ENCODE measurements at regions not wholly inside any gene's neighbourhood (a gene's known extent, or its start where the extent isn't known, plus 50 kb on each side); places are given as distances from the start of the nearest gene placed in this dataset.

DNA sequence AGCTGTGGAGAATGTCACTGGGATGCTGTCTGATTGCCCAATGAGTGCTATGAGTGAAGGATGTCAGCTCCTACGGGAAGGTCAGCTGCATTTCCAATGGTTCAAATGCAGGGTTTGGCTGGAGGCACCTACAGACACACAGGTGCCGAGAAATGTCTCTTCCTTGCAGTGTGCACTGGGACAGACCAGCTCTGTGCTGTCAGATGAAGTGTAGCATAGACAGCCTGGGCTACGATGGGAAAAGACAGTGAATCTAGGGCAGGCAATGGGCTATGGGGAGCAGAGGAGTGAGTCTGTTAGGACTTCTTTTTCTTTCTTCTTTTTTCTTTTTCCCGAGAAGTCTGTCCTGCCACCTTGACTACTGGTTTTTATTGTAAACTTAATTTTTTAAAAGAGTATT is 223.1 kb upstream of the EOMES start:
- ATAC-seq = no peak

DNA sequence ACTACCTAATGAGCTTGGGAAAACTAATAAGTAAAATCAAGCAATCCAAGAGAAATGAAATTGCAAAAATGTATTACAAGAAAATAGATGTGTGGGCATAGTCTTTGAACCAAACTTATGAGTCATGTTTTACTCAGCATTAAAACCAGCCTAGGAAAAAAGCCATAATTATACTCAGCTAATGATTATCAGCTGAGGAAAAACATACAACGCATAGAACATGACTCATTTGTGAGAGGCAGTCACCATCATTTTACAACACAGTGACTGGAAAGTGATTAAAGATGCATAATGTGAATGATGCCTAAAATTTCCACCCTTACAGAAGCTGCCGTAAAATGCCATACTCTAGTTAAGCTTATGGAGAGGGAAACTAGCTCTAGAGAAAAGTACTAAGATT is 238.0 kb upstream of the EOMES start:
- peak; percentile 79 for ATAC-seq

DNA sequence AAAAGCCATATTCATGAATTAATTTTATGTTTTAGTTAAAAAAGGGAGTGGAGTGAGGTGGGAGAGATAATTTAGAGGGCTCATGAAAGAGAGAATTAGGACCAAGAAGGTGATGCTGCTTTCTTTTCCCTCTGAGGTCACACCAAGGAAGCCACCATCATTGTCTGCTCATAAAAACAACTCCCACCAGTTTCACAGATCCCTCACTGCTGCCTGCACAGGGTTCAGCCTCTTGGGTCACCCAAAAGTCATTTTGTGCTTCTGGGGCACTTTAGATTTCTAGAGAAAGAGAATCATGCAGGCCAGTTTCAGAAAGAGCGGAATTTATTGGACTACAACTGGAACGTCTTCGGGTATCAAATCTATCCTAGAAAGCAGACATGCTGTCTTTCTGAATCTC is 241.4 kb upstream of the EOMES start:
- no peak for ATAC-seq

DNA sequence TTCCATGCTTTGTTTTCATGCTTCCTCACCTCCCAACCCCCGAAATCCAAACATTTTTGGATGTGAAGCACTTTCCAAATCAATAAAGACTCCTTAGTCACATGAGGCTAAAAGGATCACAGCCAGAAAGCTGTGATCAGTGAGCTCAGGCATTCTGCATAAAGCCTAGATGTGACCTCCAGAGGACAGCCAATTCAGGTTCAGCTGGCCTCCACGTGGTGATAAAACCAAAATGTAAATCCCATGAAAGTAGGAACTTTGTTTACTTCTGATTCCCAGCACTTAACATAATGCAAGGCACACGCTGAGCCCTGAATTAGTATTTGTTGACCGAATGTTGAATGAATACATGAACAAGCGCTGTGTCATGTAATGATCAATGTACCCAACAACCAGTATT is 249.5 kb upstream of the EOMES start:
- no peak for ATAC-seq

GRCh38 chr3:27976933-27977332 is 254.8 kb upstream of the EOMES start:
- ATAC-seq = peak; percentile 93

GRCh38 chr3:27978440-27978839 is 256.3 kb upstream of the EOMES start:
- ATAC-seq = no peak

DNA sequence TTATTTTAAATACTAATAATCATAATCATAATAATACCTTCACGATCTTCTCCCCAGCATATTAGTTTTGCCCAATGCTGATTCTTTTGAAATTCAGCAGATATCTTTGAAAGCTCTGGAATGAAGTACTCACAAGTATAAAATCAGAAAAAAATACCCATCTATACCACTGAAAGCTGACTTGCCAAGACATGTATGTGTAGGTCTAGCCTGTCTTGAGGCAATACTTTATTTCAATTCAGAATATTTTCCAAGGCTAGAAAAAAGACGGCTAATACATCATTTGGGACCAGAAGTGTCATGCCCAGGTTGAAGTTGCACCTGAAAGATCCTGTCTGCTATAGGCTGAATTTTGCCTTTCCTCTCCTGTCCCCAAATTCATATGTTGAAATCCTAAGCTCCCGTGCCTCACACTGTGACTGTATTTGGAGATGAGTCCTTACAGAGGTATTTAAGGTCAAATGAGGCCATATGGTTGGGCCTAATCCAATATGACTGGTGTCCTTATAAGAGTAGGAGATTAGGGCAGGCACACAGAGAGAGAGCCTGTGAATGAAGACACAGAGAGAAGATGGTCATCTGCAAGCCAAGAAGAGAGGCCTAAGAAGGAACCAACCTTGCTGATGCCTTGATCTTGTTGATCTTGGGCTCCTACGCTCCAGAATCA is 255.9 kb upstream of the CMC1 start:
- ATAC-seq = peak; percentile 54

- no peak for ATAC-seq
Measured at GRCh38 chr3:27986234-27986879, 255.1 kb upstream of the CMC1 start.

- no peak for ATAC-seq
Measured at GRCh38 chr3:27990324-27990723, 251.1 kb upstream of the CMC1 start.

- ATAC-seq = peak; percentile 86
Measured at GRCh38 chr3:27990837-27991236, 250.6 kb upstream of the CMC1 start.

- ATAC-seq = no peak
Measured at GRCh38 chr3:27993051-27993450, 248.4 kb upstream of the CMC1 start.

DNA sequence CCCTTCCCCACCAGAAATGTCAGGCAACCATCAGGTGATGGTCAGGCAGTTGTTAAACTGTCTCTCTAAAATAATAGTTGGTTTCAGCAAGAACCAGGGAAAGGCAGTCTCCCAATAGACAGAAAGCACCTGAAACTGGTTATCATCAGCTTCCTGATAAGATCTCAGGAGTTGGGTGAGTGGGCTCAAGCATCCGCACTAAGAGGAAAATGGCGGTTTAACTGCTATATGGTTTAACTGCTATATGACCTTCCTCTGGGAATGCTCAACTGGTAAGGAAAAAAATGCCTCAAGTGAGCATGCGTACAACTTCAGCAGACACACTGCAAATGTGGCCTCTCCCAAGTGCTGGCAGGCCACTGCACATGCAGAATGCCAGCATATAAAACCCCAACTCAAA is 240.8 kb upstream of the CMC1 start:
- ATAC-seq = no peak

DNA sequence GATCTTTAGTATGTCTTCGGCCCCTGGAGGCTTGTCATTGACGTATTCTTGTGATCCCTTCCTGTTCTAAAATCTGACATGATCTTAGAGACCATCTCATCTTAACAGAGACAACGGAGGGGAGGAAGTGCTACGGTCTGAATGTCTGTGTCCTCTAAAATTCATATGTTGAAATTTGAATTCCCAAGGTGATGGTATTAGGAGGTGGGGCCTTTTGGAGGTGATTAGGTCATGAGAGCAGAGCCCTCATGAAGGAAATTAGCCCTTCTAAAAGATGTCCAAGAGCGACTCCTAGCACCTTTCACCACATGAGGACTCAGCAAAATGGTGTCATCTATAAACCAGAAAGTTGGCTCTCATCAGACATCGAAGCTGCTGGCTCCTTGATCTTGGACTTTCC is 233.2 kb upstream of the CMC1 start:
- no peak for ATAC-seq

GRCh38 chr3:28012830-28013229 is 228.6 kb upstream of the CMC1 start:
- ATAC-seq = no peak

DNA sequence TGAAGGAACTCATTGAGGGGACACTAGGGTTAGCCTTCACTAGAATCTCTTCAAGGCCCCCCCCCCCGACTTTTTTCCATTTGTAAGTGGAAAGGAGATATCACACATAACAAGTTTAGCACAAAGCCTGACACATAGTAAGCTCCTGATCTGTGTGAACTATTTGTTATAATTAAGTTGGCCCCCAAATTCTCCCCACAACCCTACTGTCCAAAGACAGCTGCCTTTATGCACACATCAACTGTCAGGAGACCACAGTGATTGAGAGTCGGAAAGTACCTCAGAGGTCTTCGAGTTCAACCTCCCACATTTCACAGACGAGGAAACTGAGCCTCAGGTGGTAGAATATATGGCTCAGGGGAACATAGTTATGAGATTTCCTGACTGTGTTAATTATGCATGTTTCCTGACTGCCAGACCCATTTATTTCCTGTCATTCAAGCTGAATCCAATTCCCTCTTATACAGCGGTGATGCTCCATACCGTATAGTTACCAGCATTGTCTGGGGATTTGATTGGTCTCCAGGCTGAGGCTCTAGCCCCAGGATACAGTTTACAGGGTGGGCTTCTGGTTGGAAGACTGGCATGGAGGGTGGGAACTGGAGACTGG is 227.4 kb upstream of the CMC1 start:
- no peak for ATAC-seq

DNA sequence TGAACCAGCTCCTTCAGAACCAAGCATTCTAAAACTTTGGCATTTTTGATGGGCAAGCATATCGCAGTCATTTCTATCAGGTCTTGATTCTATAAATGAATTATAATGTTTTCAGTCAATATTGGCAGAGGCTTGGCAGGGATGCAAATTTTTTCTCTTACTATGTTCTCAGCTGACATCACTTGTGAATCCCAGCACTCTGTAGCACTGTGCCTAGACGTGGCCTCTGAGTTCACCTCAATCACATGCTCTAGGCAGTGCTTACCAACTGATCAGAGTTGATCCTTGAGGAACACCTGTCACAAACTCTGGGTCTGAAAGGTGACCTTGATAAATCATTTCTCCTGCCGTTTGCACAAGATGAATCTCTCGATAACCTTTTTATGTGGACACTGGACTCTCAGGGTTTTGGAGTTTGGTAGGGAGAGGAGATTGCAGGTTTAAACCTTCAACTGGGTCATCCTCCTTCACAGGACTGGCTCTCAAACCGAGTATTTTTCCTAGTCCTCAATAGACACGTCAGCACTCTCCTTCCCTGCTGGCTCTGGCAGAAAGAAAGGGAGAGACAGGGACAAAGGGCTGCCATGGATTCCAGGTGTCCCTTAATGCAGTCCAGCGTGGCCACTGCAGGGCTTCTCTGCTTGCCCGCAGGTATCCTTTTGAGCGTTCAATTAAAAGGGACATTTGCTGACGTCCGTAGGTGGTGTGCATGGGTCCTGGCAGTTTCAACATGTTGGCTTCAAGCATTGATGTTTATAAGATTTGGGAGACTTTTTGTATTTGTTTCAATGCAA is 222.3 kb upstream of the CMC1 start:
- no peak for ATAC-seq

DNA sequence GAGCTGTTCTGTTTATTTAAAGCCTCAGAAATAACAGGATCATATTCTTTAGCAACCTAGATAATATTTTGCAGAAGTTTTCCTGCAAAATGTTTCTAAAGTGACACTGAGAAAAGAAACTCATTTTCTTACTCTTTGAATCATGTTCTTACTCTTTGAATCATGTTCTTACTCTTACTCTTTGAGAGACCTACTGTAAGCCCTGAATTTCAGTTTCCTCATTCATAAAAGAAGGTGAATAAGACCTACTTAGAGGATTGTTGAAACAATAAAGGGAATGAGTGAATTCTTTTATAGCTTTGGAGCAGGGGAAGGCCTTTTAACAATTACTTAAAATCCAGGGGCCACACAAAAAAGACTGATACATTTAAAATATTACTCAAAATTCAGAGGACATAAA is 221.7 kb upstream of the CMC1 start:
- no peak for ATAC-seq

- ATAC-seq = peak; percentile 81
Measured at GRCh38 chr3:28022916-28023315, 218.5 kb upstream of the CMC1 start.

DNA sequence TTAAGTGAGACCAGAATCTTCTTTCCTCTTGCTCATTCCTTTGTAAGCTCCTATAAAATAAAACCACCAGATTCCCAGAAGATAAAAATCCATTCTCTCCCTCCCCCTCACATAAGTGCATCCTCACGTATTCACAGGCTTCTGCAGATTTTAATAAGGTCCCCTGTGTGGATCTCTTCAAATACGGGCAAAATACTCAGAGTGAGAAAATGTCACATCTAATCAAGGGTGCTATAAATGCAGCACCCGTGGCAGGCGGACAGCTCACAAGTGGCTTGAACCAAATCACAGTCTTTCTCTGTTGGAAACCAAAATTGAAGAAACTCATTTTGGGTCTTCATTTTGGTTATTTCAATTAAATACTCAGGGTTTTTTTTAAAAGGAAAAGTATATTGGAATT is 212.9 kb upstream of the CMC1 start:
- no peak for ATAC-seq

- no peak for ATAC-seq
Measured at GRCh38 chr3:28033059-28033784, 208.2 kb upstream of the CMC1 start.

DNA sequence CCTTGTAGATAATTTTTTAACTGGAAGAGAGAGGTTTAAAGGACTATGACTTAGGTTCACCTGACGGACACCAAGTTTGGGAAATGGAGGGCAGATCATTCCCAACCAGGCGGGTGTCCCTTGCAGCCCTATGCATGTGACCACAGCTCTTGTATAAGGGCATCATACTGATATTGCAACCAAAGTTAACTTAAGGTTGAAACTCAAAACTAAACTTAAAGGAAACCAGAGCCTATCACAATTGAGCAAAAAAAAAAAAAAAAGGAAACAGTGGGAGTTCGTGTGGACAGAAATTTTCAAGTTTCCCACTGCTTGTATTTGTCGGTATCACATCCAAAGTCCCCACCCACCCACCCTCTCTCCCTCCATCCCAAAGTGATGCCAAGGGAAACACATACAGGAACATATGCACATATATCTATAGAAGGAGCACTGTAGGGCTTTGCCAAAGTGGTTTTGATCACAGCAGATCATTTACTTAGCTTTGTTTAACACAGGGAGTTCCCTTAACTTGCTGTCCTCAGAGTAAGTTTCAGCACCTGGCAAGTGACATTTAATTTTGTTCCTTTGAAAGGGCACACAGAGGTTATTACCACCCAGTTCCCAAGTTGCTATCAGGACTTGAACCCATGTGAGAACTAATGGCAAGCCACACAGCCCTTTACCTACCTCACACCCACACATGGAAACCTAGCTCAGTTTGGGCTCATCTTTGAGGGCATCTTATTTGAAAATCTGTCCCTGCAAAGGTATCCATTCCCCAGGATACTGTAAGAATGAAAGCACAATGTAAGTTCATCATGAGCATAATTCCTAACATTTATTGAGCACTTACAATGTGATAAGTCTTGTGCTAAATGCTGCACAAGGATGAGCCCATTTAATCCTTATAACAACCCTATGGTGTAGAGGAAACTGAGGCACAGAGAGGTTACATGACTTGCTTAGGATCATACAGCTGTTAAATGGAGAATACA is 204.5 kb upstream of the CMC1 start:
- no peak for ATAC-seq

DNA sequence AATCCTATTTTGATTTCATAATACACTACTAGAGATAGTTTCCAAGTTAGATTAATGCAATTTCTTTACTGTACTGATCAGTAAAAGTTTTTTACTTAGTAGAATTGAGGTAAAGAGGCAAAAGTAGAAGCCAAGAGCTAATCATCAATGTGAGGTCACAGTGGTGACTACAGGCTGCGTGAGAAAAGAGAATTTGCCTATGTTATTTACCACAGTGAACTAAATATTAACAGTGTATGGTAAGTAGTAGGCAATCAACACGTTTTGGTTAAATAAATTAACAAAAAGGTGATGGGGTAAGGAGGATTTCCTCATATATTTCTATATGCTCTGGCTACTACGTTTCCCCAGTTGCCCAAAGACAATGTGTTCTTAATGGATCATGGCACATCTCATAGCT is 202.2 kb upstream of the CMC1 start:
- no peak for ATAC-seq
